ENCODE measurements at regions not wholly inside any gene's neighbourhood (a gene's known extent, or its start where the extent isn't known, plus 50 kb on each side); places are given as distances from the start of the nearest gene placed in this dataset.
A peak's percentile ranks its signal among the peaks of the same experiment; 100 is the strongest.

DNA sequence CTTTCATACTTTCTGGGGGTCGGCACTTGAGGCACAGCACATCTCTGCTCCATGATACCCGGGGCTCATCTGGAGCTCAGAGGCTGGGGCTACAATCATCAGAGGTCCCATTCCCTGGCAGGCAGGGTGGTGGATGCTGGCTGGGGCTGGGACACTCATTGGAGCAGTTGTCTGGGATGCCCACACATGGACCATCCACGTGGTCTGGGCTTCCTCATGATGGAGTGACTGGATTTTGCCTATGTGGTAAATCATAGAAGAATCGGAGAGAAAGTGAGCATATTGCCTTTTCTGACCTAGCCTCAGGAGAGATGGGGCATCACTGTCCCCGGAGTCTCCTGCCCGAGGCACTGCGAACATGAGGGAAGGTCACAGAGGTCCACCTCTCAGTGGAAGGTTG, 91.4 kb upstream of the IRS2 start:
- TF ChIP-seq, protein P1, sequence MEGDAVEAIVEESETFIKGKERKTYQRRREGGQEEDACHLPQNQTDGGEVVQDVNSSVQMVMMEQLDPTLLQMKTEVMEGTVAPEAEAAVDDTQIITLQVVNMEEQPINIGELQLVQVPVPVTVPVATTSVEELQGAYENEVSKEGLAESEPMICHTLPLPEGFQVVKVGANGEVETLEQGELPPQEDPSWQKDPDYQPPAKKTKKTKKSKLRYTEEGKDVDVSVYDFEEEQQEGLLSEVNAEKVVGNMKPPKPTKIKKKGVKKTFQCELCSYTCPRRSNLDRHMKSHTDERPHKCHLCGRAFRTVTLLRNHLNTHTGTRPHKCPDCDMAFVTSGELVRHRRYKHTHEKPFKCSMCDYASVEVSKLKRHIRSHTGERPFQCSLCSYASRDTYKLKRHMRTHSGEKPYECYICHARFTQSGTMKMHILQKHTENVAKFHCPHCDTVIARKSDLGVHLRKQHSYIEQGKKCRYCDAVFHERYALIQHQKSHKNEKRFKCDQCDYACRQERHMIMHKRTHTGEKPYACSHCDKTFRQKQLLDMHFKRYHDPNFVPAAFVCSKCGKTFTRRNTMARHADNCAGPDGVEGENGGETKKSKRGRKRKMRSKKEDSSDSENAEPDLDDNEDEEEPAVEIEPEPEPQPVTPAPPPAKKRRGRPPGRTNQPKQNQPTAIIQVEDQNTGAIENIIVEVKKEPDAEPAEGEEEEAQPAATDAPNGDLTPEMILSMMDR (IDR thresholded peaks at IDR 0.05), result no peak
- Histone ChIP-seq H3K27me3 (no peaks in the 10 kb centered on the region), H3K27ac (no peak overlapping the region), H3K9me3 (no peaks in the 10 kb centered on the region), H3K36me3 (no peaks in the 10 kb centered on the region), H3K4me1 (peaks cover 0 to 23% (median 17%) of the 10 kb centered on the region in 4 donors), H3K4me3 (no peak overlapping the region)
- intact Hi-C loops (cut with DNase I; ENCODE audit: low total_unique reads), result no loop called here
- no peak for DNase-seq

DNA sequence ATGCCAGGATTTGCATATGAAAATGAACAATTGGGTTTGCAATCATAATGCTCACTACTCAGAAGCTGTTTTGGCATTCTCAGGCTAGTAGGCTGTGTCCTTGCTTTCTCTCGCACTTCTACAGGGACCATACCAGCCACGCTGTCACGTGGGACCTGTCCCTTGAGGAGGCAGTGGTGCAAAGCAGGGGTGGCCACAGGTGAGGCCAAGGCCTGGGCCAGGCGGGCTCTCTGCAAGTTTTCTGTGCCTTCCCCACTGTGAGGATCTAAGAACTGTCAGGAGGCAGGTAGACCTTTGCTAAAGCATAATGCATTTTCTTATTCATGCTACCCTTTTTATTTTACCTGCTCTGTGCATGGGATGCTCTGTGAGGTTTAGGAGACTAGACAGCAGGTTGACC, 89.4 kb upstream of the IRS2 start:
- Histone ChIP-seq H3K4me1 (peaks cover 0 to 23% (median 17%) of the 10 kb centered on the region in 4 donors), H3K27ac (peak overlapping the region; percentile 54 to 72), H3K27me3 (no peaks in the 10 kb centered on the region), H3K36me3 (no peaks in the 10 kb centered on the region), H3K4me3 (no peak overlapping the region), H3K9me3 (no peaks in the 10 kb centered on the region)
- intact Hi-C loops (cut with DNase I; ENCODE audit: low total_unique reads), result no loop called here
- TF ChIP-seq, protein P1 (IDR thresholded peaks at IDR 0.05), result no peak
- DNase-seq, result no peak

DNA sequence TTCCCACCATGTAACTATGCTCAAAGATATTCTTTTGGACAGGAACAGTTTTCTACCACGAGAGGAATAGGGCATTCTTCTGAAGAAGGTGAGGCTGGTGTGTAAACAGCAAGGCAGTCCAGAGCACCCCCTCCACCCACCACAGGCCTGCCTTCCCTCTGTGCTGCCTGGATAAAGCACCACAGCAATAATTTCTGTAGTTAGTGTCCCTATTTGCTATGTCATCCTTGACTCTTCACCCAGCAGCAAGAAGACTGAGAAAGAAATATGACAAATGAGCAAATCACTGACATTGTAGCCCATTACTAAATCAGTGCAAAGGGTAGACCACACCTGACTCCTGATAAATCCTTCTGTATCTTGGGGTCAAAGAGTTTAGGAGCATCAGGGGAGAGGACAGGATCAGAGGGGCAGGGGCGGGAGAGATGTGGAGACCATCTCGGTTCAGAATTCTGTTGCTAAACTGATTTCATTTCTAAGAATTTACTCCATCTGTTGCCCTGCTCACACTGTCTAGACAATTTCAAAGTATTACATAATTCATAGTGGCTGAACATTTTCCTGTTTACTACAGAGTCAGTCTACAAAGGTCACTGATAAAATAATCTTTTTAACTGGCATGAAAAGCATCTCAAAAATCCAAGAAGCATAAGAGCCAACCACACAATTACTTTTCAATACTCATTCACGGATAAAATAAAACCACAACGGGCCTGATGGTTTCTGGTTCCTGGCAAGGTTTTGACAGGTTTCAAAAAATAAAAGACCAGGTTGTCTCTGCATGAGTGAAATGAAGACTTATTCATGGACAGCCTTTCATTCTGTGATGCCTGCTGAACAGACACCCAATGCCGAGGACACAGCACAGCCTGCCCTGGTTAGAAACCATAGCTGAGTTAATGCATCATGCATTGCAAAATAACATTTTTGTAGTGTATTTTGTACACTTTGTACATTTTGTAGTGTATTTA, 88.4 kb upstream of the IRS2 start:
- peaks cover 0 to 31% (median 17%) of the 10 kb centered on the region in 4 donors for H3K4me1 ChIP-seq
- H3K36me3 ChIP-seq, result no peaks in the 10 kb centered on the region
- intact Hi-C loops (cut with DNase I; ENCODE audit: low total_unique reads), result no loop called here
- no peaks in the 10 kb centered on the region for H3K9me3 ChIP-seq
- peak overlapping the region; percentile 54 to 72 for H3K27ac ChIP-seq
- no peaks in the 10 kb centered on the region for H3K27me3 ChIP-seq
- TF ChIP-seq, protein P1 (IDR thresholded peaks at IDR 0.05), result no peak
- DNase-seq, result no peak
- H3K4me3 ChIP-seq, result no peak overlapping the region

DNA sequence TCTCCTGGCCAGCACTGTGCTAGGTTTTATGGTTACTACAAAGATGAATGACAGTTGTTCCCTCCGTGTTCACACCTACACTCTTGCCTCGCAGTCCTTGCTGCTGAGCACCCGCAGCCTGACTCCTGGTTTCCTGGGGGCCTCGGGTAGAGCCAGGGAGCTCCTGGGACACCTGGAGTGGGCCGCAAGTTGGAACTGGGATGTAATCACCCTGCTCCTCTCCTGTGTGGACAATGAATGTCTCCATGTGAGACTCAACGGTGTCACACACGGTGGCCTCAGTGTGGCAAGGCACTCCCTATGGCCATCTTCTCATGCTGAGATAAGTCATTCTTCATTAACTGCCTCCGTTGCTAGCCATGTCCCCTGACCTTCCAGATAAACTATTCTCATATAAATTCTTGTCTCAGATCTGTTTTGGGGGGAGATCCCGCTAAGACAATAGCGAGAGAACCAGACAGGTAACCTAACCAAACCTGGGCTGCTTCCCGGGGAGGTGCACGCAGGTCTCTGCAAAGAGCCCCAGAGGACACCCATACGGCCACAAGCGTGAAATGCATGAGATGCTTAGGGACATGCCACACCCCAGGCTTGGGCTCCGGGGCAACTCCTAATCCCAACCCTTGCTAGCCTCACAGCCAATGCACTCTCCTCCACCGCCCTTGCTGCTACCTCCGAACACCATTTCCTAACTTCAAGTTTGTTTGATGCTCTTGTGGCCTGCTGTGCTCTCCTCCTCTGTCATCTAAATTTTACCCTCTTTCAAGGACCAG, 87.2 kb upstream of the IRS2 start:
- H3K9me3 ChIP-seq, result no peaks in the 10 kb centered on the region
- peaks cover 0 to 40% (median 17%) of the 10 kb centered on the region in 4 donors for H3K4me1 ChIP-seq
- H3K27ac ChIP-seq, result peak overlapping the region in 1 of 2 donors; percentile 72
- TF ChIP-seq, protein P1 (IDR thresholded peaks at IDR 0.05), result no peak
- H3K27me3 ChIP-seq, result no peaks in the 10 kb centered on the region
- intact Hi-C loops (cut with DNase I; ENCODE audit: low total_unique reads), result no loop called here
- no peaks in the 10 kb centered on the region for H3K36me3 ChIP-seq
- no peak for DNase-seq
- no peak overlapping the region for H3K4me3 ChIP-seq

DNA sequence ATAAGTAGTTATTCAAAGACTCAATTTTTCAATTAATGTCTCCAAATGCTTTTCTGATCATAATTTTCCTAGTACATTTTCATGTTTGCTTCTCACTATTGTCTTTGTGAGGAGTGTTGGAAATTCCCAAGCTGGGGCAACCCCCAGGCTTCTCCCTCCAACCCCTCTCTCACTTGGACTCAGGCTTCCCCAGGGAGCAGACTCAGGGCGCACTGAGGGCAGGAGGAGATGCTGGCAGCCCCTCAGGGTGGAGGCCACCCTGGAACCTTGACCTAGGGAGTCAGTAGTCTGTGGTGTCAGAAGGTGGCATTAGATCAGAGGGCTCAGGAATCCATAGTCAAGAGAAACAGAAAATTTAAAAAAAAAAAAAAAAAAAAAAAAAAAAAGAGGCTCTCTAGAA, 86.5 kb upstream of the IRS2 start:
- Histone ChIP-seq H3K36me3 (no peaks in the 10 kb centered on the region), H3K4me1 (peaks cover 0 to 40% (median 17%) of the 10 kb centered on the region in 4 donors), H3K4me3 (no peak overlapping the region), H3K27me3 (no peaks in the 10 kb centered on the region), H3K27ac (no peak overlapping the region), H3K9me3 (no peaks in the 10 kb centered on the region)
- no peak for DNase-seq
- intact Hi-C loops (cut with DNase I; ENCODE audit: low total_unique reads), result no loop called here
- TF ChIP-seq, protein P1 (IDR thresholded peaks at IDR 0.05), result no peak
